ENCODE measurements at regions not wholly inside any gene's neighbourhood (a gene's known extent, or its start where the extent isn't known, plus 50 kb on each side); places are given as distances from the start of the nearest gene placed in this dataset.

DNA sequence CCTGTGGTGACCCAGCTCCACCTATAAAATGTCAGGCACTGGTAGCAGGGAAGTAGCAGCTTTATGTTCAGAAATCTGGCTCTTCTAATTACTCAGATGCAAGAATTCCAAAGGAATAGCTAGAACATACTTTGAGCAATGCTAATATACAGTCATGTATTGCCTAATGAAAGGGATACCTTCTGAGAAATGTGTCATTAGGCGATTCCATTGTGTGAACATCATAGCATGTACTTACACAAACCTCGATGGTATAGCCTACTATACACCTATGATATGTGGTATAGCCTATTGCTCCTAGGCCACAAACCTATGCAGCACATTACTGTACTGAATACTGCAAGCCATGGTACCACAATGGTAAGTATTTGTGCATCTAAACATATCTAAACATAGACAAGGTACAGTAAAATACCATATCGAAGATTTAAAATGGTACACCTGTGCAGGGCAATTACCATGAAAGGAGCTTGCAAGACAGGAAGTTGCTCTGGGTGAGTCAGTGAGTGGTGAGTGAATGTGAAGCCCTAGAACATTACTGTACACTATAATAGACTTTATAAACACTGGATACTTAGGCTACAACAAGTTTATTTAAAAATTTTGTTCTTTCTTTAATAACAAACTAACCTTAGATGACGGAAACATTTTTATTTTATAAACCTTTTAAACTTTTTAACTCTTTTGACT is 50.3 kb upstream of the ETAA1 start:
- H3K4me3 Mint-ChIP-seq: no peak overlapping the region
- no peak for DNase-seq
- ATAC-seq: no peak

More for the DNA sequence above, 50.3 kb upstream of the ETAA1 start:
- Mint-ChIP-seq H3K27me3 (peaks cover 1% of the 10 kb centered on the region), H3K4me1 (ENCODE audit: low read depth) (no peaks in the 10 kb centered on the region), H3K9me3 (no peaks in the 10 kb centered on the region), H3K27ac (no peak overlapping the region), H3K36me3 (ENCODE audit: low read depth) (no peaks in the 10 kb centered on the region)
- intact Hi-C loops (cut with micrococcal nuclease): no loop called here
- no peak for TF ChIP-seq CTCF (IDR thresholded peaks at IDR 0.05)
- POLR2A ChIA-PET: no interaction called here
- CTCF ChIA-PET: no interaction called here

Data from activated CD8-positive, alpha-beta T cell treated with anti-CD3 and anti-CD28 coated beads for 36 hours (primary cell).